ENCODE measurements at regions not wholly inside any gene's neighbourhood (a gene's known extent, or its start where the extent isn't known, plus 50 kb on each side); places are given as distances from the start of the nearest gene placed in this dataset.

DNA sequence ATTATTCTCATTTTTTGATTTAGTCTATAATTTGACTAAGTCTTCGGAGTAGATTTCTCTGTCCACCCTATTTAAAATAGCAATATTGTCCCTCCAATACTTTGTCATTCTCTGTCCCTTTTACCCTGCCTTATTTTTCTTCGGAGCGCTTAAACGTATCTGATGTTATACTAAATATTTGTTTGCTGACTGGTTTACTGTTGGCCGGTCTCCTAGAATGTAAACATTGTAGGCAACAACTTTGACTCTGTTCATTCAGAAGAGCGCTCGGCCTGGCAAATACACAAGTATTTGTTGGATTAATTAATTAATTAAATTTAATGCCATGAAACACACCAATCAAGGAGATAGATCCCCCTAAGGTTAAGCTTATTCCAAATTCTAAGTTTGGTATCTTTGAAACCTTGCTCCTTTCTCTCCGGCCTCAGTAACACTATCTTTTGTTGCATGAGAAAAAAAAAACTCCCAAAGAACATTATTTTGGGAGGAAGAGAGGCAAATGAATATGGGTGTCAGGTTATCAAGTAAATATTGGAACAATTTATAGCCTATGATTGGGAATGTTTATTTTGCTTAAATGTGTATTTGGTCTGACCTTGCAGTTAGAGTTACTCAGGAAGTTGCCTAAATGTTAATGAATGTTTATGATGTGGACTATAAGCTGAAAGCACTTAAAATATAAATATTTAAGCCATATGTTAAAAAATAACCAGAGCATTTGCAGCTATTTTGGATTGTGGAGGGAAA, 231.1 kb downstream of the SOX4 start:
- DNase-seq: no peak

- no peak for DNase-seq
Observed at GRCh38 chr6:21826023-21826422, 232.5 kb downstream of the SOX4 start.

DNA sequence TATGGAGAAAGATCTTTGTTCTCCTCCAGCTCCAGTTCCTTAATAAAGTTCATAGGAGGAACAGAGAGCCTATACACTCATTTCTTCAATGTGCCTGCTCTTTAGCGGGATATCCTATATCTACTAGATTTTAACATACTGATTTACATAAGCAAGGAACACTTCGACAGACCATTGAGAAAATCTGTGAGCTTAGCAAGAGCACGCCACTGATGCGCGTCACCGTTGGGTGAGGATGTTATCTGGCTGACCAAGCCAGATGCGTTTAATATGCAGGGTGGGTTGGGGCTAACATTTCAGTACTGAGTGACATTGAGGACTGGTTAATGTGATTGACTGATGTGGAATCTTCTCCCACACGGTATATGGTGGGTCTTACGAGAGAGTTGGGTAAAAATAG, 233.4 kb downstream of the SOX4 start:
- no peak for DNase-seq

DNA sequence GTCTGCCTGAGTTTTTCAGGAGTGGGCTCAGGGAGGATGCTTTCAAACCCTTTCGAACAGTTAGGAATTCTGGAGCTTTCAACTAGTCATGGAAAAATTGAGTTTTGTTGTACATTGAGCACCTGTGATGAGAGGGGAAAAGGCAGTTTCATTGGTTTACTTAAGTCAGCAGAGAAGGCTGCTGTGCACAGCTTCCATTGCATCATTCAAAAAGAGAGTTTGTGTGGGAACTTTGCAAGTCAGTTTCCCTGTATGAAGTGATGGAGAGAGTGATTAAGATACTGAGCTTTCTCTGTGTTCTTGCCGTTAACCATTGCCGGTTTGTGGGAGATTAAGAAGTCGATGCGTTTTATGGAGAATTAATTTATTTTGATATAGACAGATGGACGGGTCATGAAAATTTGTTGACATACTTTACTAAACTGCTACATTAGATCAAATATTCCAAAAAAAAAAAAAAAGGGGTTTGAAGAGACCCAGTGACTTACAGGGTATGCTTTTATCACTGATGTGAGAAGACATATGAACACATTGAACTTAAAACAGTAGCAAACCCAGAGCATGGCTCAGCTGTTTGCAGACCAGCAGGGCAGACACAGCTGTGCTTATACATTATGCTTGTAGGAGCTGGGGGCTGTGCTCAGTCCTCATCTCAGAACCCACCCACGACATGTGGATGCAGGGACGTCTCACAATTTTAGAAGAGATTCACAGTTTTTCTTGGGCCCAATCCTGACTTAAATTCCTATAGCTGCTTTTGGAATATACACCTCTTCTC, 234.1 kb downstream of the SOX4 start:
- no peak for DNase-seq

GRCh38 chr6:21828704-21829103, 235.2 kb downstream of the SOX4 start:
- no peak for DNase-seq

- DNase-seq: no peak
Observed at GRCh38 chr6:21829126-21829525, 235.6 kb downstream of the SOX4 start.

DNA sequence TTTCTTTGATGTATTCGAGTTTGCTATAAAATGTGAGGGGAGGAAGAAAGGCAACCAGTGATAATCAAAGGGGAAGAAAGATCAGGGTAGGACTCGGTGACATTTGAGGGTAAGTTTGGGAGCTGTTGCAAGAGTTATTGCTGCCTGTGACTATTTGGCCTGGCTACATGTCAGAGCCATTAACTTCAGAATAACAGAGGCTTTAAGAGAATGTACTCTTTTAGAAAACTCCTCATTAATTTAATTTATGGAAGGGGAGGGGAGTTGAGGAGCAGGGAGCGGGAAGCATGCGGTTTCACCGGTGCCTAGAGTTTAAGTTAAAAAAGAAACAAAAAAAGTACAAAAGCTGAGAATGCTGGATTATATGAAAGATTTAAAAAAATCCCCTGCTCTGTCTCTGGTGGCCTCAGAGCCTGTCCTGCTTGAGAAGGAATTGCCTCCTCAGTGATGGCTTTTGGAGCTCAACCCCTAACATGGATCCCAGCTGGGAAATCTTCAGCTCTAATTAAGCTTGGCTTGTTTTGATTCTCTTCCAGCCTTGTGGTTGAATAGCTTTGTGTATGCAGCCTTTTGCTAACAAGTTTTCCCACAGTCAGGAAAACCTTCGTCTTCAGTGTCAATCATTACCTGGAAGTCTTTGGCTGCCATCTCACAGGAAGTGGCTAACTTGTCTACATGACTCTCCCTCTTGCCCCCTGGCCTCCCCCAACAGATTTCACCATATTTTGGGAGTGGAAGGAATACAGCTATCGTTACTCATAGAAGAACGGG, 238.2 kb downstream of the SOX4 start:
- no peak for DNase-seq

- DNase-seq: no peak
Observed at GRCh38 chr6:21836277-21836676, 242.7 kb downstream of the SOX4 start.

DNA sequence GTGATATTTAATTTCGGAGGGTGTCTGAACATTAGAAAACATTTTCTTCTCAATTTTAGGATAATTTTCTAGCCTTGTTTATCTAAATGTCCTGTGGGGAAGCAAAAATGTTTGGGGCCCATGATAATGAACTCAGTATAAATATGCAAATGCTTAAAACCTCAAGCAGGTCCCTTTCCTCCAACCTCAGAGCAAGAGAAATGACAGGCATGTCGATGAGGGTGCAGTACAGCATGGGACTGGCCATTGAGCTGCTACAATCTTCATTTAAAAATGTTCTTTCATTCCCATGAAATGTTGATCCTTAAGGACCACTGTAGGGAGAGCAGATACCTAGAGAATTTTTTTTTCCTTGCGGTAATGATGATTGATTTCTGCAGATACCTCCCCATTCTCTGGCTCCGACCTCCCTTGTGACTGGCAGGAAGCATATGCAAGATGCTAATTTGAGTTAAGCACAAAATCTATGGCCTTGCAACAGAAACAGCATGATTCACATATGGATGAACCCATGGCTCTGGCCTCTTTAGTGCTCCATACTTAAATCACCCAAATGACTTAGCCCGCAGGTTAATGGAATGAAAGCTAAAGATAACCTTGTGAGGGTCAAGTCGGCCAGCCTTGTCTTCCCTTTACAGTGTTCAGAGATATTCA, 243.3 kb downstream of the SOX4 start:
- DNase-seq: no peak

DNA sequence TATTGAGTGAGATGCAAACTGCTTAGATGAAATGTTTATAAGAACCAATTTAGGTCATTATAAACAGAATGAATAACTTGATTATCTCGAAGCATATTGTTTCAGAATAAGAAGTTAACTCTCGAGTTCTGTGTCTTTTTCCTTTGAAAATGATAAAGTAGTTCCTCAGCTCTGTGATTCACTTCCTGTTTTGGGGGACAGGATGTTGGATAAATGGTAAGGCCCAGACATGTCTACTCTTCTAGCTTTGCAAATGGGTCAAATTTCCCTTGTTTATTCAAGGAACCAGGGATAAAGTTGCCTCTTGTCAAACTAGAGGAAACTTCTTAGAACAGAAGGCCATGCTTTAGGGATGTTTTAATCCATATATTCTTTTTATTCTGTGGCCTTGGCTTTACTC, 246.9 kb downstream of the SOX4 start:
- no peak for DNase-seq

DNA sequence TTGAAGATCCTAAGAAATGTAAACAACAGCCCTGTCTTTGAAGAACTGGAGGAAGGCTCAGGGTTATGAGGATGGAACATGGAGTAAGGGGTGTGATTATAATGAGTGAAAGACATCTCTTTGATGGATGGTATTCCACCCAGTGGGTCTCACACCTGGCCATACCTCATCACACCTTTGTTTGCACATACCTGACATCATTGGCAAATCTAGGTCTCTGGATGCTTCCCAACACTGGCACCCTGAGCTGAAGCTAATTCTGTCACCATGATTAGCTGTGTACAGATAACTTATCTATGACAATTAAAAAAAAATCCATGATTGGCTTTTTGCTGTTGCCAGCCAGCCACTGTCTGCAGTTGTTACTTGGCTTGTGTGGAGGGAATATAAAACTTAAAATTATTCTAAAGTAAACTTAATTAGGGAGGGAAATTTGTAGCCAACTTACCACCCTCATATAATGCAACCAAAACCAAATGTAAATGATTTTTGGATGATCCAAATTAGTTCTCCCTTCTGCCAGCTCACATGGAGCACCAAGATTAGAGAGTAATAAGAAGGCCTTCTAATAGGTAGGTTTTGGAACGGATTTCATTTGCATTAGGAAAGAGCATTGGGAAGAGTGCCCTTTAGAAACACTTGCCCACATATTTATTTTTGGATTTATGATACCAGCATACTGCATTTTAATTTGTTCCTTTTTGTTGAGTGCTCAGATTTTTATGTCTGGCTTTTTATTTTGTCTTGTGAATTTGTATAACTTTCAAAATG, 249.5 kb downstream of the SOX4 start:
- DNase-seq: no peak

DNA sequence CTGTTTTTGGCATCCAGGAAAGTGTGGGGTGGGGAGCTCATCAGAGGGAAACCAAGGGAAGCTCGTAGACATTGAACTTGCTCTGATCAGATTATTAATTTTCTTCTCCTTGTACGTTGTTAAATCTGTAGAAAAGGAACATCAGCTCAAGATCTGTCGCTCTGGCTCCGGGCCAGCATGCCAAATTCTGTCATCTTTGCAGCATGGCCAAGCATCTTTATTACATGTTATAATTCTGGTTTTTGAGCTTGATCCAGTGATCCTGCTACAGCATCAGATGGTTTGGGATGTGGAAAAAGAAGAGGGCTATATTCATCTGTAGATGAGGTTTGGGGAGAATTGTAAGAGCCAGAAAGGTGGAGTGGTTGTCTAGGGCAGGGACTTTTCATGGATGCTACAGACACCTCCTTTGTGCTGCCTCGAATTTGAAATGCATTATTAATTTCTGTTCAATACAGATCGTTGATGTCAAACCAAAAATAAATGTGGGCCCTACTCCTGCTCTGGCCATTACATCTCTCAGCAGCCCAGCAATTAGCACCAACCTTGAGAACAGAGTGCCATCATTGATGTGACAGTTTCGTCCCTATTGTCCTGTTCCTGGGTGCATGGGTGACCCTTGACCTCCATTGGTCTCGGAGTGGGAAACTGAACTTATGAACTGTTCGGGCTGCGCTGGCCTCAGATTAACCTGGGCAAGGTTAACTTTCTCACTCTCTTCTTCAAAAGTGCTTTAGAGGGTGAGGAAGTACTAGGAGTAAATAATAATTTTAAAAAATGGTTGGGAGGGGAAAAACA, 250.8 kb downstream of the SOX4 start:
- DNase-seq: no peak

DNA sequence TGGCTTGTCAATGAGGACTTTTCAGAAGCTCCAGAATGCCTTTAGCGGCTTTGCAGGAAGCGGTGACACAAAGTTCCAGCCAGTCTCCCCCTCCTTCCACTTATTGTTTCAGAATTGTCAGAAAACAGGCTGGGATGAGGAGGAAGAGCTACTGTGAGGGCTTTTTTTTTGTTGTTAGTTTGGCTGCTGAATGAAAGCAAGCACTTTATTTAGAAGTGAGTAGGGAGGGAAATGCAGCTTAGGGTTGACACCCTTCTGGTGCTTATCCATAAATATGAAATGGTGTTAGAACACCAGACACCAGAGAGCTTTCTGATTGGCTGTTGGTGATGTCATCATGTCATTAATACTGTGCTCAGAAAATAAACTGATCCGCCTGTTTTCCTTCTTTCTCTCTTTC, 251.5 kb downstream of the SOX4 start:
- DNase-seq: no peak

DNA sequence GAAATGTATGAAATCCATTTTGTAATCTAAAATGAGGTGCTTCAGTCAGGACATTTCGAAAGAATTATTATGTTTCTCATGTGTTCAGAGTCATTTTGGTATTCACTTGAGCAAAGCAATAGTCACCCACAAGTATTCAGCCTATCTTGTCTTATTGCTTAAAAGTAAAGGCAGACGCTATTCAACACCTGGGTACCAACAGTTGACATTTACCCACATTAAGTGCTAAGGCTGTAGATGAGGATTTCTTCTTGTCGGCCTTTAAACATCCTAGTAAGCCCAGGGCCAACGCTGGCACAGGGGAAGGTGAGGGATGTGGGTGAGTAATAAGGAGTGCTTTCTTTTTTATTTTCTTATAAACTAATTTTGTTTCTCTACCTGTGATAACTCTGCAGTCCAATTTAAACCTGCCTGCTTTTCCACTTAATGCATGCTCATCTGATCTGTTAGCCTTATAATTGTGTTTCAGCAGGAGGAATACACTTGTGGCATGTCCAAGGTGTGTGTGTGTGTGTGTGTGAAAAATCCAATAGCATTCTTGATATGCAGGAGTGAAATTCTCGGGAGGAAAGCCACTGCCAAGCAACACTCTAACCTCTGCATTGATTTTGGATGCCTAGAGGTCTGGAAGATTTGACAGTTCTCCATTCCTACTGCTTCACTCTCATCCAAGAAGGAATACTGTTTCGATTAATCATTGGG, 252.0 kb downstream of the SOX4 start:
- DNase-seq: no peak

DNA sequence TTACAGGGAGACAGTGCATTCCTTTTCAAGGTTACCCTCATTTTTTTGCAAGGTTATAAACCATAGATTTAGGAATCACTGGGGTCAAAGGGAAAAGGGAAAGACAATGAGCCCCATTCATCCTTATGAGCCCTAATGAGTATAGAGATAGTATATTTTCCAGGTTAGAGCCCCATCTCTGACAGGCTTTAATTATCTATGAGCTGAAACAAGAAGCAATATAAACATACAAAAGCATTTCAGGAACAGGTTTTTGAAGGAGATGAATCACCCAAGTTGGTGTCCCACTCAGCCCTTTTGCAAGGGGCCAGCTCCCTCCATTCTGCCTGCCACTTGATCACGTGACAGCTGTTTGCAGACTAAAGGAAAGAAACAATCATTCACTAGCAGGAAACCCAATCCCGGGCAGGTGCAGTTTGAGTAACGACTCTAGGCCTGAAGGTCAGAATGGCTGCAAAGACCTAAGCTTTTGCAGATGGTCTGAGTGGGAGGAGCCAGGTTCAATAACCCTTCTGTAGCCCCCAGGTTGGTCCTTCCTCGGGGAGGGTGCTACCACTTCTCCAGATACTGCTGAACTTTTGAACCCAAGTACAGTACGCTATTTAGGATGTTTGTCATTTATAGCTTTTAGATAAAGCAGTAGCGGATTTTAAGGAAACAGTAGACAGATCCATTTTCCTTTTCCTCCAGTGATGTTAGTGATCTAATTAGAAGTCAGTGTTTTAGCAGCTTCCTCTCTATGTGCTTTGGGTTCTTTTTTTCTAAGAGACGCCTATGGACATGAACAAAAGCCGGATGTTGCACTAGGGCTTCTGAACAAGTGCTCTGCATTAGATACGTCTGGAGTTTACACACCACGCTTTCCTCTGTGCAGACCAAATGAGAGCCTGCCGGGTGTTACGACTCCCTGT, 253.2 kb downstream of the SOX4 start:
- DNase-seq: no peak

- DNase-seq: no peak
Observed at GRCh38 chr6:21847711-21848480, 254.3 kb downstream of the SOX4 start.

- DNase-seq: no peak
Observed at GRCh38 chr6:21850691-21851090, 257.1 kb downstream of the SOX4 start.

GRCh38 chr6:21855811-21856455, 262.4 kb downstream of the SOX4 start:
- no peak for DNase-seq

DNA sequence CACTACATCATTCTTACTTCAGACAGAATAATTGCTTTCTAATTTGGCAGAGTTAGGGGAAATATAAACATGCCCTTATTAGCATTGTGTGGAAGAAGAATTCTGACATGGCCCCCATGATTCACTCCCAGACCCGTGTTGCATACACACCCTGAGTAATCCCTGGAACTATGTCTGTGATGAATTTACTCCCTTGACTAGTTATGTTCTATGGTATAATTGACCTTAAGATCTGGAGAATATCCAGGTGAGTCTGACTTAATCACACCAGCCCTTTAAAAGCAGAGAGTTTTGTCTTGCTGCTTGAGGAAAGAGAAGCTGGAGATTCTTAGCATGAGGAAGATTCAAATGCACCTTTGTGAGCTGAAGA, 262.9 kb downstream of the SOX4 start:
- DNase-seq: no peak
